ENCODE measurements at regions not wholly inside any gene's neighbourhood (a gene's known extent, or its start where the extent isn't known, plus 50 kb on each side); places are given as distances from the start of the nearest gene placed in this dataset.

DNA sequence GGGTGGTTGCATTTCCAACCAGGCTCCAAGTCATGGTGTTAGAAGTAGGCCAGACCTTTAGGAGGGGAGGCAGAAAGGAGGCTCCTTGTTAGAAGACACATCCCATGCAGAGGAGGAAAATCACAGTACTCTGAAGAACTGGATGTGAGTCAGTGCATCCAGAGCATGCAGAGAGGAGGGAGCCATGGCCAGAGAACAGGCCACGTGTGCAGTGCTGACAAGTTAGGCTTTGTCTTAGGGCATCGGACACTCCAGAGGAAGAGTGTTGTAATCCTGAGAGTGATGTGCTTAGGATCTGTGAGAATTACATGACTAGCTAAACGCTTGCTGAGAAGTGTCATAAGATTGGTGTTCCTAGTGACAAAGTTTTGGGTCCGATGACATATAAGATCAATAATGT lies 456.5 kb upstream of the THRB start:
- H3K9me3 ChIP-seq (ENCODE audit: insufficient read depth, low read depth, low read length): no peaks in the 10 kb centered on the region; the same call in 1 of the 2 replicates
- no peaks in the 10 kb centered on the region for H3K4me1 ChIP-seq (ENCODE audit: insufficient read depth, low read length)
- no peak overlapping the region for H3K4me3 ChIP-seq (ENCODE audit: low read length)
- no peaks in the 10 kb centered on the region for H3K36me3 ChIP-seq (ENCODE audit: insufficient read depth, low read depth, low read length)
- H3K27ac ChIP-seq (ENCODE audit: low read length): no peak overlapping the region
- no peak overlapping the region for H3K9ac ChIP-seq (ENCODE audit: low read depth, low read length)
- peaks cover 92% of the 10 kb centered on the region for H3K27me3 ChIP-seq (ENCODE audit: insufficient read depth, low read length)

DNA sequence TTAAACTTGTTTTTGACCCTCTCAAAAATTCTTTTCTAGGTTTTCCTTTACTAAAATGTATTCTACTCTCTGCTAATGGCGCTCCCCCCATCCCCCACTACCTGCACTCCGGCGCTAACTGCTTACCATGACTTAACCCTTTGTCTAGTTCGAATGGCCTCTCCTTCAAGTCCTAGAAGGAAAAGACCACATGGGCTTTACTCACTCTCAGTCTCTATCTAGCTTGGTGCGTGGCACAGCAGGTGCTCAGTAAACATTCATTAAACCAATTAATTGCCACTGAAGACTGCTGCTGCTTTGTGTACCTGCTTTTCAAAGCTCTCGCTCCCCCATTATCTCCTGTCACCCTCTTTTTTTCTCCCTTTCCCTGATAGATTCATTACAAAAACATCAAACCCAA lies 457.7 kb upstream of the THRB start:
- no peaks in the 10 kb centered on the region; the same call in 1 of the 2 replicates for H3K9me3 ChIP-seq (ENCODE audit: insufficient read depth, low read depth, low read length)
- no peaks in the 10 kb centered on the region for H3K4me1 ChIP-seq (ENCODE audit: insufficient read depth, low read length)
- no peak overlapping the region for H3K27ac ChIP-seq (ENCODE audit: low read length)
- H3K9ac ChIP-seq (ENCODE audit: low read depth, low read length): no peak overlapping the region
- peaks cover 100% of the 10 kb centered on the region for H3K27me3 ChIP-seq (ENCODE audit: insufficient read depth, low read length)
- H3K36me3 ChIP-seq (ENCODE audit: insufficient read depth, low read depth, low read length): no peaks in the 10 kb centered on the region
- H3K4me3 ChIP-seq (ENCODE audit: low read length): no peak overlapping the region

GRCh38 chr3:24953060-24953771 lies 458.6 kb upstream of the THRB start:
- Histone ChIP-seq H3K4me3 (ENCODE audit: low read length) (no peak overlapping the region), H3K27ac (ENCODE audit: low read length) (no peak overlapping the region), H3K9ac (ENCODE audit: low read depth, low read length) (no peak overlapping the region), H3K4me1 (ENCODE audit: insufficient read depth, low read length) (no peaks in the 10 kb centered on the region), H3K9me3 (ENCODE audit: insufficient read depth, low read depth, low read length) (no peaks in the 10 kb centered on the region; the same call in 1 of the 2 replicates), H3K27me3 (ENCODE audit: insufficient read depth, low read length) (peaks cover 100% of the 10 kb centered on the region), H3K36me3 (ENCODE audit: insufficient read depth, low read depth, low read length) (no peaks in the 10 kb centered on the region)

DNA sequence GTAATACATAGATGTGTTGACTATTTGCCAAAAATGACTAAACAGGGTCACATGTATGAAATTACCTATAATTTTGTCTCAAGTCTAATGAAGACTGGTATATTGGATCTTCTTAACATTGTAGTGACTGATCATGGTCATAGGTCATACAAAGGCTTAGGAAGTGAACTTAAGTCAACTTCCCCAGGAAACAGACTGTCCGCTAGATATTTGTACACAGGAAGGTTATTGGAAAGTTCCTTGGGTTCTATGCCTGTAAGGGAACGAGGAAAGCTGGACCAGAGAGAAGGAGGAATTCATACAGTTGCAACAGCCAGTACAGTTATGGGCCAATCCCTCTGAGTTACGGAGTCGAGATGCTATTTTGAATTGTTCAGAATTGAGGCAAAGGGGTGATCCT lies 462.0 kb upstream of the THRB start:
- no peak overlapping the region for H3K4me3 ChIP-seq (ENCODE audit: low read length)
- H3K27ac ChIP-seq (ENCODE audit: low read length): no peak overlapping the region
- no peaks in the 10 kb centered on the region; the same call in 1 of the 2 replicates for H3K9me3 ChIP-seq (ENCODE audit: insufficient read depth, low read depth, low read length)
- H3K9ac ChIP-seq (ENCODE audit: low read depth, low read length): no peak overlapping the region
- no peaks in the 10 kb centered on the region for H3K4me1 ChIP-seq (ENCODE audit: insufficient read depth, low read length)
- no peaks in the 10 kb centered on the region for H3K36me3 ChIP-seq (ENCODE audit: insufficient read depth, low read depth, low read length)
- peaks cover 77% of the 10 kb centered on the region for H3K27me3 ChIP-seq (ENCODE audit: insufficient read depth, low read length)

DNA sequence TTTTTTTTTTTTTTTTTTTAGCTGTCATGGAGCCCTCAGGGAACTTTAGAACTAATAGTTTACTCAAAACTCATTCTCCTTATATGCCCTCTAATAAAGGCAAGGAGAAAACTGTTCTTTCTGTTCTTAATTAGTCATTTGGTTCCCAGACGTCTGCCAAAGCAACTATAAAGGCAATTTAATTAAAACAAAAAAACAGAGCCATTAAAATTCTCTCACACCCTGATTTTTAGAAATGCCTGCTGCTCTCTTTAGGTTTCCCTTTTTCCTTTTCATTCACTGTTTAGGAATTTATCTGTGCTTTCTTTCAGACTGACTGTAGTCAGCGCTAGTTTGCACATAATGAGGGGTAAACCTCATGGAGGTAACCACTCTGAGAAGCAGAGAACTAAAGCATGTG lies 463.6 kb upstream of the THRB start:
- Histone ChIP-seq H3K27ac (ENCODE audit: low read length) (no peak overlapping the region), H3K9ac (ENCODE audit: low read depth, low read length) (no peak overlapping the region), H3K9me3 (ENCODE audit: insufficient read depth, low read depth, low read length) (no peaks in the 10 kb centered on the region), H3K27me3 (ENCODE audit: insufficient read depth, low read length) (peaks cover 61% of the 10 kb centered on the region), H3K4me3 (ENCODE audit: low read length) (no peak overlapping the region), H3K4me1 (ENCODE audit: insufficient read depth, low read length) (no peaks in the 10 kb centered on the region), H3K36me3 (ENCODE audit: insufficient read depth, low read depth, low read length) (no peaks in the 10 kb centered on the region)

DNA sequence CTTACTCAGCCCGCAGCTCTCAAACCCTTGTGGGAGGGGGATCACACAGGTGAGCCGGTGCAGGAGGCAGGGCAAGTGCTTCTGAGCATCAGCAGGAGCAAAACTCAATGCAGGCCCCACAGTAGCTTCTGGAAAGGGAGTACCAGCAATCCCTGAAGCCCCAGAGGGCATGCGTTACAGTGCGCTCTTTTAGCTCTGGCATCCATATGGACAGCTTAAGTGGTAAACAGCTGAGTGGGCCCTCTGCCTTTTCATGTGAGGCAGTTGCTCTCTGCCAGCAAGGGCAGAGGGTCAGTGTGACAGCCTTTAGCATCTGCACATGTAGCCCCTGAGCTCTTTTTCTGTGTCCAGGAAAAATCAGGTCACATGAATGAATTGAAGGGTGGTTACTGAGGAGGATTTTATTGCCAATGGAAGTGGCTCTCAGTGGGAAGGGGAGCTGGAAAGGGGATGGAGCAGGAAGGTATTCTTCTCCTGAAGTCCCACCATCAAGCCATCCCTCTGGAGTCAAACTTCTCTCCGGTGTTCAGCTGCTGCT lies 464.3 kb upstream of the THRB start:
- no peak overlapping the region for H3K27ac ChIP-seq (ENCODE audit: low read length)
- H3K36me3 ChIP-seq (ENCODE audit: insufficient read depth, low read depth, low read length): no peaks in the 10 kb centered on the region
- no peak overlapping the region for H3K4me3 ChIP-seq (ENCODE audit: low read length)
- H3K4me1 ChIP-seq (ENCODE audit: insufficient read depth, low read length): no peaks in the 10 kb centered on the region
- H3K27me3 ChIP-seq (ENCODE audit: insufficient read depth, low read length): peaks cover 53% of the 10 kb centered on the region
- no peak overlapping the region for H3K9ac ChIP-seq (ENCODE audit: low read depth, low read length)
- no peaks in the 10 kb centered on the region for H3K9me3 ChIP-seq (ENCODE audit: insufficient read depth, low read depth, low read length)

GRCh38 chr3:24963762-24964625 lies 464.1 kb upstream of the RARB start:
- Histone ChIP-seq H3K27ac (ENCODE audit: low read length) (no peak overlapping the region), H3K27me3 (ENCODE audit: insufficient read depth, low read length) (peaks cover 3% of the 10 kb centered on the region), H3K9ac (ENCODE audit: low read depth, low read length) (no peak overlapping the region), H3K9me3 (ENCODE audit: insufficient read depth, low read depth, low read length) (no peaks in the 10 kb centered on the region), H3K36me3 (ENCODE audit: insufficient read depth, low read depth, low read length) (no peaks in the 10 kb centered on the region), H3K4me3 (ENCODE audit: low read length) (no peak overlapping the region), H3K4me1 (ENCODE audit: insufficient read depth, low read length) (no peaks in the 10 kb centered on the region)

DNA sequence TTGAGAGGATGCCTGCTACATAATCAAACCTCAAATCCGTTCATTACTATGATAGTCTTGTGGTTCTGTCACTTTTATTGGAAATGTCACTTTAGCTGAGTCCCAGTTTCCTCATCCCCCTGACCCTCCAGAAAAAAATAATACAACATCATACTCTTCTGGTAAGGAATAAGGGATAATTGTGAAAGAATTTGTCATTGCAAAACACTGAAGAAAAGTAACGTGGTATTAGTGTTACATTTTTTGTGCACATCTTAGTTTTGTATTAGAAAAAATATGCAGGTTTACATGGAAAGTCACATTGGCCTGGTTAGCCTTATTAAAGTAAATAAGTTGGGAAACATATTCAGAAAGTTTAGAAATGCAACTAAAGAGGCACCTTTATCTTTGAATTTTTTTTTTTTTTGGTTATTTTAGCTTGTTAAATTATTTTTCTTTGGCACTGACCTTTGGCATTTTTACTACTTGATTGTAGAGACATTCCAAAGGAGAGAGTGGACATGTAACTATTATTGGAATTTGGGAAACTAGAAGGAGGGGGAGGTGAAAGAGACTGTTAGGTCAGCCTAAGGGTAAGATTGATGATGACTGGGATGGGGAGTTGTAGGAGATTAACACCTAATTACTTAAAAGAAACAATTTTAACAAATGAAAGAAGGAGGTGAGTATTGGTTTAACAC lies 462.2 kb upstream of the RARB start:
- Histone ChIP-seq H3K9me3 (ENCODE audit: insufficient read depth, low read depth, low read length) (no peaks in the 10 kb centered on the region), H3K4me1 (ENCODE audit: insufficient read depth, low read length) (no peaks in the 10 kb centered on the region), H3K4me3 (ENCODE audit: low read length) (no peak overlapping the region), H3K27me3 (ENCODE audit: insufficient read depth, low read length) (no peaks in the 10 kb centered on the region), H3K27ac (ENCODE audit: low read length) (no peak overlapping the region), H3K36me3 (ENCODE audit: insufficient read depth, low read depth, low read length) (no peaks in the 10 kb centered on the region), H3K9ac (ENCODE audit: low read depth, low read length) (no peak overlapping the region)

GRCh38 chr3:24968036-24968435 lies 460.0 kb upstream of the RARB start:
- Histone ChIP-seq H3K9ac (ENCODE audit: low read depth, low read length) (no peak overlapping the region), H3K27me3 (ENCODE audit: insufficient read depth, low read length) (no peaks in the 10 kb centered on the region), H3K4me3 (ENCODE audit: low read length) (no peak overlapping the region), H3K36me3 (ENCODE audit: insufficient read depth, low read depth, low read length) (no peaks in the 10 kb centered on the region), H3K27ac (ENCODE audit: low read length) (no peak overlapping the region), H3K9me3 (ENCODE audit: insufficient read depth, low read depth, low read length) (no peaks in the 10 kb centered on the region), H3K4me1 (ENCODE audit: insufficient read depth, low read length) (no peaks in the 10 kb centered on the region)

- Histone ChIP-seq H3K4me1 (ENCODE audit: insufficient read depth, low read length) (no peaks in the 10 kb centered on the region), H3K9ac (ENCODE audit: low read depth, low read length) (no peak overlapping the region), H3K36me3 (ENCODE audit: insufficient read depth, low read depth, low read length) (no peaks in the 10 kb centered on the region), H3K27me3 (ENCODE audit: insufficient read depth, low read length) (no peaks in the 10 kb centered on the region), H3K4me3 (ENCODE audit: low read length) (no peak overlapping the region), H3K9me3 (ENCODE audit: insufficient read depth, low read depth, low read length) (no peaks in the 10 kb centered on the region), H3K27ac (ENCODE audit: low read length) (no peak overlapping the region)
Measured at GRCh38 chr3:24972491-24972890, 455.6 kb upstream of the RARB start.

DNA sequence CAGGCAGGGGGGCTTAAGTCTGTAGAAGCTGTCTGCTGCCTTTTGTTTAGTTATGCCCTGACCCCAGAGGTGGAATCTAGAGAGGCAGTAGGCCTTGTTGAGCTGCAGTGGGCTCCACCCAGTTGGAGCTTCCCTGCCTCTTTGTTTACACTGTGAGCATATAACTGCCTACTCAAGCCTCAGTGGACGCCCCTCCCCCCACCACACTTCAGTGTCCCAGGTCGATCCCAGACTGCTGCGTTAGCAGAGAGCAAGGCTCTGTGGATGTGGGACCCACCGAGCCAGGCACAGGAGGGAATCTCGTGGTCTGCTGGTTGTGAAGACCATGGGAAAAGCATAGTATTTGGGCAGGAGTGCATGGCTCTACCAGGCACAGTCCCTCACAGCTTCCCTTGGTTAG lies 446.8 kb upstream of the RARB start:
- Histone ChIP-seq H3K4me1 (ENCODE audit: insufficient read depth, low read length) (no peaks in the 10 kb centered on the region), H3K27me3 (ENCODE audit: insufficient read depth, low read length) (no peaks in the 10 kb centered on the region), H3K36me3 (ENCODE audit: insufficient read depth, low read depth, low read length) (no peaks in the 10 kb centered on the region), H3K9ac (ENCODE audit: low read depth, low read length) (no peak overlapping the region), H3K27ac (ENCODE audit: low read length) (no peak overlapping the region), H3K4me3 (ENCODE audit: low read length) (no peak overlapping the region), H3K9me3 (ENCODE audit: insufficient read depth, low read depth, low read length) (no peaks in the 10 kb centered on the region; the same call in 1 of the 2 replicates)
